ENCODE measurements at regions not wholly inside any gene's neighbourhood (a gene's known extent, or its start where the extent isn't known, plus 50 kb on each side); places are given as distances from the start of the nearest gene placed in this dataset.
A peak's percentile ranks its signal among the peaks of the same experiment; 100 is the strongest.

DNA sequence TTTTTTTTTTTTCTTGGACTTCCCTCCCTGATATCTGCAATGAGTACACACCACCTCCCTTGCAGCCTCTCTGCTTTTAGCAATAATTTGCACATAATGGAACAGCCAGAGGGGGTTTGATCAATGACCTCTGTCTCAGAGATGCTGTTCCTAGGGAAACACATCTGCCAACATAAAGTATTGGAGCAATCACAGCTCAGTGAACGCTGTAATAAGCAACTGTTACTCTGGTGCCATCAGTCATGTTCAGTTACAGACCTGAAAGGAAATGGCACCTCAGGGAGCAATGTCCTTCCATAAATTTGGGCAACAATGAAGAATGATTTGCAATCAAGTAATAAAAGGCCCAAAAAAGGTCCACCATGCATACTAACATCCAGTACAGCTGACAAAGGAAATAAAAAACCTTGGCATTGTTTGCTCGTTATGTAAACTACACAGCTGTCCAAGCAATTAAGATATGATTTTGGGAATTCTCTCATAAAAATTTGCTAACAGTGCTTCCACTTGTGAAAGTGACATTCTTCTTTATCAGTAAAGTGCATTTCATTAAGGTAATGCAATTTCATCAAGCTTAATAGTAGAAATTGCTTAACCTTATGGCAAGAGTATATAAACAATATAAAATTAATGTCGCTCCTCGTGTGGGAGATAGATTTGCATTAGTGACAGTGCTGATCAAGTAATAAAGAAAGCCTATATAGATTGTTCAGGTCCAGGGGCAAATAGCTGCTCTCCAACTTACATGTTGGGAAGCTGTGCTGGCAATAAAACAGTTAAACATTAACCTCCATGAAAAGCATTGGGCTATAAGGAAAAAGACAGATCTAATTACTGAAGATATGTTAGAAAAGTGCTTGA, 167.8 kb downstream of the RASEF start:
- no peak overlapping the region for H3K9ac ChIP-seq (ENCODE audit: low read depth, low read length, poor library complexity, severe bottlenecking)
- TF ChIP-seq, protein P1, sequence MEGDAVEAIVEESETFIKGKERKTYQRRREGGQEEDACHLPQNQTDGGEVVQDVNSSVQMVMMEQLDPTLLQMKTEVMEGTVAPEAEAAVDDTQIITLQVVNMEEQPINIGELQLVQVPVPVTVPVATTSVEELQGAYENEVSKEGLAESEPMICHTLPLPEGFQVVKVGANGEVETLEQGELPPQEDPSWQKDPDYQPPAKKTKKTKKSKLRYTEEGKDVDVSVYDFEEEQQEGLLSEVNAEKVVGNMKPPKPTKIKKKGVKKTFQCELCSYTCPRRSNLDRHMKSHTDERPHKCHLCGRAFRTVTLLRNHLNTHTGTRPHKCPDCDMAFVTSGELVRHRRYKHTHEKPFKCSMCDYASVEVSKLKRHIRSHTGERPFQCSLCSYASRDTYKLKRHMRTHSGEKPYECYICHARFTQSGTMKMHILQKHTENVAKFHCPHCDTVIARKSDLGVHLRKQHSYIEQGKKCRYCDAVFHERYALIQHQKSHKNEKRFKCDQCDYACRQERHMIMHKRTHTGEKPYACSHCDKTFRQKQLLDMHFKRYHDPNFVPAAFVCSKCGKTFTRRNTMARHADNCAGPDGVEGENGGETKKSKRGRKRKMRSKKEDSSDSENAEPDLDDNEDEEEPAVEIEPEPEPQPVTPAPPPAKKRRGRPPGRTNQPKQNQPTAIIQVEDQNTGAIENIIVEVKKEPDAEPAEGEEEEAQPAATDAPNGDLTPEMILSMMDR (conservative IDR thresholded peaks at IDR 0.05; ENCODE audit: low read length) = no peak
- TF ChIP-seq EZH2phosphoT487 (IDR thresholded peaks at IDR 0.05; ENCODE audit: borderline replicate concordance) = no peak
- H3K27me3 ChIP-seq (ENCODE audit: insufficient read depth, low read length, poor library complexity, severe bottlenecking) = no peaks in the 10 kb centered on the region
- no peaks in the 10 kb centered on the region for H3F3A ChIP-seq (ENCODE audit: low read depth)
- no peaks in the 10 kb centered on the region for H3K9me2 ChIP-seq (replicated peaks; ENCODE audit: low read depth, low read length)
- no peaks in the 10 kb centered on the region for H3K79me2 ChIP-seq (ENCODE audit: insufficient read depth, low read length)
- peaks cover 15% of the 10 kb centered on the region for H3K4me1 ChIP-seq (ENCODE audit: insufficient read depth, low read length, poor library complexity, severe bottlenecking)
- H3K36me3 ChIP-seq (ENCODE audit: insufficient read depth, low read length) = no peaks in the 10 kb centered on the region
- no peak overlapping the region for H3K4me3 ChIP-seq (ENCODE audit: low read length, poor library complexity, severe bottlenecking)
- H2AFZ ChIP-seq (ENCODE audit: low read length) = no peak overlapping the region
- no peak overlapping the region for H3K4me2 ChIP-seq (ENCODE audit: low read depth, low read length, poor library complexity, severe bottlenecking)
- H4K20me1 ChIP-seq (ENCODE audit: insufficient read depth, low read length, poor library complexity, severe bottlenecking) = no peaks in the 10 kb centered on the region
- no peaks in the 10 kb centered on the region for H3K9me3 ChIP-seq (ENCODE audit: insufficient read depth, low read depth, low read length)

- H3F3A ChIP-seq (ENCODE audit: low read depth) = no peaks in the 10 kb centered on the region
- no peak overlapping the region for H3K9ac ChIP-seq (ENCODE audit: low read depth, low read length, poor library complexity, severe bottlenecking)
- no peaks in the 10 kb centered on the region for H3K79me2 ChIP-seq (ENCODE audit: insufficient read depth, low read length)
Measured at GRCh38 chr9:82895822-82896110, 167.2 kb downstream of the RASEF start.

DNA sequence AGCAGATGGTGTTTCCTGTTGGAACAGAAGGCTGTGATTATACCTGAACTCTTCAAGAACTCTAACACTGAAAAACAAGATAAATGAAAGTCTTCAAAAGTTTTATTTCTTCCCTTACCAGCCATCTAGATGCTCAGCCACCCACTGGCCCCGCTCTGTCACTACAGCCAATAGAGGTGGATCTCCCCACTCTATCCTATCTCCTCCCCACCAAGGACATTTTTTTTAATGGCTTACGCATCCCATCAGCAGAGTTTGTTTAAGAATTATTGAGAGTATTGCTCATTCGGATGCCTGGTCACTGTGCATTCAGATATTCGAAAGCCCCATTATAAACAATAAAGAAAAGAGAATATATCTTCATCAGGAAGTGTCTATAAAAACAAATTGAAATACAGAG, 159.4 kb downstream of the RASEF start:
- no peaks in the 10 kb centered on the region for H3K9me3 ChIP-seq (ENCODE audit: insufficient read depth, low read depth, low read length)
- H2AFZ ChIP-seq (ENCODE audit: low read length) = peak overlapping the region; percentile 52
- TF ChIP-seq EZH2phosphoT487 (IDR thresholded peaks at IDR 0.05; ENCODE audit: borderline replicate concordance) = no peak
- TF ChIP-seq, protein P1 (conservative IDR thresholded peaks at IDR 0.05; ENCODE audit: low read length) = peak; percentile 59
- no peak overlapping the region for H3K9ac ChIP-seq (ENCODE audit: low read depth, low read length, poor library complexity, severe bottlenecking)
- H3K79me2 ChIP-seq (ENCODE audit: insufficient read depth, low read length) = no peaks in the 10 kb centered on the region
- H3K9me2 ChIP-seq (replicated peaks; ENCODE audit: low read depth, low read length) = no peaks in the 10 kb centered on the region
- H3K27me3 ChIP-seq (ENCODE audit: insufficient read depth, low read length, poor library complexity, severe bottlenecking) = no peaks in the 10 kb centered on the region
- H3K36me3 ChIP-seq (ENCODE audit: insufficient read depth, low read length) = no peaks in the 10 kb centered on the region
- H4K20me1 ChIP-seq (ENCODE audit: insufficient read depth, low read length, poor library complexity, severe bottlenecking) = no peaks in the 10 kb centered on the region
- no peak overlapping the region for H3K4me2 ChIP-seq (ENCODE audit: low read depth, low read length, poor library complexity, severe bottlenecking)
- no peak overlapping the region for H3K4me3 ChIP-seq (ENCODE audit: low read length, poor library complexity, severe bottlenecking)
- peaks cover 4% of the 10 kb centered on the region for H3K4me1 ChIP-seq (ENCODE audit: insufficient read depth, low read length, poor library complexity, severe bottlenecking)
- no peaks in the 10 kb centered on the region for H3F3A ChIP-seq (ENCODE audit: low read depth)

More at GRCh38 chr9:82895822-82896110, 167.2 kb downstream of the RASEF start:
- H3K4me3 ChIP-seq (ENCODE audit: low read length, poor library complexity, severe bottlenecking) = no peak overlapping the region
- H3K9me2 ChIP-seq (replicated peaks; ENCODE audit: low read depth, low read length) = no peaks in the 10 kb centered on the region
- no peaks in the 10 kb centered on the region for H3K36me3 ChIP-seq (ENCODE audit: insufficient read depth, low read length)
- no peak overlapping the region for H2AFZ ChIP-seq (ENCODE audit: low read length)
- peaks cover 9% of the 10 kb centered on the region for H3K4me1 ChIP-seq (ENCODE audit: insufficient read depth, low read length, poor library complexity, severe bottlenecking)
- no peaks in the 10 kb centered on the region for H3K27me3 ChIP-seq (ENCODE audit: insufficient read depth, low read length, poor library complexity, severe bottlenecking)
- TF ChIP-seq, protein P1 (conservative IDR thresholded peaks at IDR 0.05; ENCODE audit: low read length) = no peak
- no peak for TF ChIP-seq EZH2phosphoT487 (IDR thresholded peaks at IDR 0.05; ENCODE audit: borderline replicate concordance)
- H3K4me2 ChIP-seq (ENCODE audit: low read depth, low read length, poor library complexity, severe bottlenecking) = no peak overlapping the region
- no peaks in the 10 kb centered on the region for H3K9me3 ChIP-seq (ENCODE audit: insufficient read depth, low read depth, low read length)
- H4K20me1 ChIP-seq (ENCODE audit: insufficient read depth, low read length, poor library complexity, severe bottlenecking) = no peaks in the 10 kb centered on the region

Measured in Loucy (cell line).